H9 (cell line): ENCODE measurements at regions not wholly inside any gene's neighbourhood (a gene's known extent, or its start where the extent isn't known, plus 50 kb on each side); places are given as distances from the start of the nearest gene placed in this dataset.

Source experiments
- DNase-seq: peaks from one replicate; pipeline ENCODE4 v3.0.0-alpha.2; 2017
- H2AFZ ChIP-seq: one replicate; pipeline ENCODE4 v1.6.1; 2013; ENCODE audit warnings: mild to moderate bottlenecking, low read length, control low read depth, moderate library complexity
- H2AK5ac ChIP-seq: 2 replicates; pipeline ENCODE4 v1.6.1; 2013; ENCODE audit warnings: low read length, control low read depth, mixed read lengths; ENCODE audit not compliant: insufficient read length
- H2BK120ac ChIP-seq: one replicate; pipeline ENCODE4 v1.6.1; 2013; ENCODE audit warnings: low read depth, mild to moderate bottlenecking, low read length, control low read depth, inconsistent platforms; ENCODE audit not compliant: poor library complexity, severe bottlenecking
- H2BK12ac ChIP-seq: 2 replicates; pipeline ENCODE4 v1.6.1; 2013; ENCODE audit warnings: low read length, control low read depth, mixed read lengths, low read depth; ENCODE audit not compliant: insufficient read length
- H2BK15ac ChIP-seq: 2 replicates; pipeline ENCODE4 v1.6.1; 2013; ENCODE audit warnings: low read depth, low read length, control low read depth
- H2BK20ac ChIP-seq: one replicate; pipeline ENCODE4 v1.6.1; 2013; ENCODE audit warnings: low read depth, mild to moderate bottlenecking, low read length, control low read depth, inconsistent platforms; ENCODE audit not compliant: poor library complexity, severe bottlenecking
- H2BK5ac ChIP-seq: 2 replicates; pipeline ENCODE4 v1.6.1; 2013; ENCODE audit warnings: low read length, control low read depth, mixed read lengths; ENCODE audit not compliant: insufficient read length
- H3K14ac ChIP-seq: 2 replicates; pipeline ENCODE4 v1.6.1; 2013; ENCODE audit warnings: low read length, control low read depth; ENCODE audit not compliant: insufficient read depth
- H3K18ac ChIP-seq: 2 replicates; pipeline ENCODE4 v1.6.1; 2013; ENCODE audit warnings: low read depth, mild to moderate bottlenecking, mixed read lengths, low read length, control low read depth; ENCODE audit not compliant: insufficient read length
- H3K23ac ChIP-seq: 2 replicates; pipeline ENCODE4 v1.6.1; 2013; ENCODE audit warnings: low read length, control low read depth, mixed read lengths, low read depth; ENCODE audit not compliant: insufficient read length
- H3K23me2 ChIP-seq: 2 replicates; pipeline ENCODE4 v1.6.1; 2013; ENCODE audit warnings: low read depth, mild to moderate bottlenecking, mixed read lengths, low read length, control low read depth; ENCODE audit not compliant: insufficient read length, poor library complexity, severe bottlenecking
- H3K27ac ChIP-seq: 2 replicates; pipeline ENCODE4 v1.5.1; 2013; ENCODE audit warnings: low read length, control low read depth, mixed read lengths, low read depth; ENCODE audit not compliant: insufficient read length
- H3K27me3 ChIP-seq: 2 replicates; pipeline ENCODE4 v1.6.1; 2013; ENCODE audit warnings: low read length, control low read depth, inconsistent platforms; ENCODE audit not compliant: insufficient read depth
- H3K4ac ChIP-seq: 2 replicates; pipeline ENCODE4 v1.6.1; 2013; ENCODE audit warnings: low read depth, mild to moderate bottlenecking, control low read depth, inconsistent platforms, low read length, moderate library complexity
- H3K4me1 ChIP-seq: 2 replicates; pipeline ENCODE4 v1.6.1; 2013; ENCODE audit warnings: low read length, control low read depth, inconsistent platforms; ENCODE audit not compliant: insufficient read depth
- H3K4me2 ChIP-seq: 2 replicates; pipeline ENCODE4 v1.6.1; 2013; ENCODE audit warnings: low read length, control low read depth, mixed read lengths; ENCODE audit not compliant: insufficient read length, insufficient read depth
- H3K56ac ChIP-seq: 2 replicates; pipeline ENCODE4 v1.6.1; 2013; ENCODE audit warnings: low read depth, mild to moderate bottlenecking, mixed read lengths, low read length, control low read depth; ENCODE audit not compliant: insufficient read length
- H3K79me1 ChIP-seq: 2 replicates; pipeline ENCODE4 v1.6.1; 2013; ENCODE audit warnings: low read depth, mild to moderate bottlenecking, moderate library complexity, low read length, control low read depth, inconsistent platforms; ENCODE audit not compliant: insufficient read depth, poor library complexity, severe bottlenecking
- H3K79me2 ChIP-seq: 2 replicates; pipeline ENCODE4 v1.6.1; 2013; ENCODE audit warnings: low read length, control low read depth, inconsistent platforms; ENCODE audit not compliant: insufficient read depth
- H3K9ac ChIP-seq: 2 replicates; pipeline ENCODE4 v1.6.1; 2013; ENCODE audit warnings: low read length, control low read depth, mixed read lengths; ENCODE audit not compliant: insufficient read length; ENCODE audit errors: extremely low read depth
- H3K9me3 ChIP-seq: one replicate; pipeline ENCODE4 v1.6.1; 2013; ENCODE audit warnings: low read depth, low read length, inconsistent platforms; ENCODE audit not compliant: control insufficient read depth
- H3T11ph ChIP-seq: one replicate; pipeline ENCODE4 v1.6.1; 2013; ENCODE audit warnings: mild to moderate bottlenecking, low read length, control low read depth, inconsistent platforms
- H4K20me1 ChIP-seq: one replicate; pipeline ENCODE4 v1.6.1; 2013; ENCODE audit not compliant: control insufficient read depth, insufficient read length, insufficient read depth
- H4K5ac ChIP-seq: 2 replicates; pipeline ENCODE4 v1.6.1; 2013; ENCODE audit warnings: low read depth, mild to moderate bottlenecking, mixed read lengths, low read length, control low read depth; ENCODE audit not compliant: insufficient read length
- H4K8ac ChIP-seq: replicated peaks from 2 replicates; pipeline ENCODE4 v1.6.1; 2013; ENCODE audit warnings: low read length, control low read depth, mixed read lengths, low read depth; ENCODE audit not compliant: insufficient read length
- H4K91ac ChIP-seq: 2 replicates; pipeline ENCODE4 v1.6.1; 2013; ENCODE audit warnings: low read depth, mild to moderate bottlenecking, moderate library complexity, mixed read lengths, low read length, control low read depth; ENCODE audit not compliant: insufficient read length
- H3K27ac Mint-ChIP-seq, 3 experiments: 2 replicates in 2 of 3; 3 replicates in 1 of 3; pipeline ENCODE4 v1.8.0; 2020 to 2021; ENCODE audit warnings: mixed read lengths in 3 of 3, mild to moderate bottlenecking in 1 of 3, moderate library complexity in 1 of 3
- H3K27me3 Mint-ChIP-seq: 2 replicates; pipeline ENCODE4 v1.8.0; 2021; ENCODE audit warnings: low read depth, mild to moderate bottlenecking, moderate library complexity, mixed read lengths
- H3K36me3 Mint-ChIP-seq, 3 experiments: 2 replicates in 2 of 3; 3 replicates in 1 of 3; pipeline ENCODE4 v1.8.0; 2020 to 2021; ENCODE audit warnings: low read depth in 3 of 3, mixed read lengths in 3 of 3; ENCODE audit not compliant: insufficient read depth in 1 of 3
- H3K4me1 Mint-ChIP-seq, 2 experiments: 2 replicates each; pipeline ENCODE4 v1.8.0; 2020; ENCODE audit warnings: mixed read lengths in 2 of 2
- H3K4me3 Mint-ChIP-seq, 2 experiments: 2 replicates in 1 of 2; 3 replicates in 1 of 2; pipeline ENCODE4 v1.8.0; 2020 to 2021; ENCODE audit warnings: mild to moderate bottlenecking in 2 of 2, mixed read lengths in 2 of 2, moderate library complexity in 1 of 2
- H3K9me3 Mint-ChIP-seq, 2 experiments: 2 replicates in 1 of 2; 3 replicates in 1 of 2; pipeline ENCODE4 v1.8.0; 2020; ENCODE audit warnings: mild to moderate bottlenecking in 2 of 2, mixed read lengths in 2 of 2, moderate library complexity in 1 of 2
- WGBS: extraction: QIAGEN DNeasy Blood & Tissue Kit; methylation state at CpG from one replicate; pipeline ENCODE4 v1.1.7; 2013; ENCODE audit warnings: missing lambda C conversion rate, low lambda C conversion rate, mixed read lengths; ENCODE audit not compliant: insufficient read length; ENCODE audit errors: extremely low coverage; 5-methylcytosine and 5-hydroxymethylcytosine counted together
- TF ChIP-seq, protein P1 (sequence below): fragments of 200-600 bp; sonication (generic); conservative IDR thresholded peaks from 3 replicates; pipeline ENCODE4 v1.8.0; 2021; ENCODE audit warnings: antibody characterized with exemption, mild to moderate bottlenecking

DNA sequence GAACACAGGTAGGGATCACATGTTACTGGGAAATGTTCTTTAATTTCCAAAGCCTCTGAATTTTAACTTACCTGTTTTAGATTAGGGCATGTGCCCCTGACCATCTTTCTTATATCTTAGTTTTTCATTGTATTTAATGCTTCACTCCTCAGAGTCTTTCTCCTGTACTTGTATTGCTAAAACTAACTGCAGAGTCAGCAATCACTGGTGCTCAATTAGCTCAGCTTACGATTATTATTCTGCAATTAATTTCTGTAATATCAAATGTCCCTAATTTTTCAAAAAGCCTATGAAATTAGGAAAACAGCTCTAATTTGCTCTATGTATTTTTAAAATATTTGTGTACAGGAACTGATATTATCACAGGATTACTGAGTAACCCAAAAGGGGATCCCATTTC is 693.2 kb upstream of the SLC8A1 start:
- Histone ChIP-seq H3K14ac (no peak overlapping the region), H4K91ac (no peak overlapping the region), H3K56ac (no peak overlapping the region), H4K20me1 (no peaks in the 10 kb centered on the region), H2BK20ac (no peak overlapping the region), H3K4me2 (no peak overlapping the region), H2BK5ac (no peak overlapping the region), H3K4me1 (no peaks in the 10 kb centered on the region), H3K18ac (no peak overlapping the region), H3K4ac (no peak overlapping the region), H2BK120ac (no peak overlapping the region), H2BK12ac (no peak overlapping the region), H2AFZ (no peak overlapping the region), H3K27me3 (no peaks in the 10 kb centered on the region), H3K79me2 (no peaks in the 10 kb centered on the region), H3K23ac (no peak overlapping the region), H3K9me3 (no peaks in the 10 kb centered on the region), H2AK5ac (no peak overlapping the region), H3K9ac (no peak overlapping the region), H3K23me2 (no peaks in the 10 kb centered on the region), H4K8ac (no peak overlapping the region), H3T11ph (no peak overlapping the region), H4K5ac (no peak overlapping the region), H2BK15ac (no peak overlapping the region), H3K27ac (no peak overlapping the region), H3K79me1 (no peaks in the 10 kb centered on the region)
- Mint-ChIP-seq H3K4me3 (no peak overlapping the region), H3K9me3 (no peaks in the 10 kb centered on the region), H3K27ac (no peak overlapping the region), H3K27me3 (no peaks in the 10 kb centered on the region), H3K4me1 (no peaks in the 10 kb centered on the region), H3K36me3 (no peaks in the 10 kb centered on the region)
- TF ChIP-seq, protein P1, sequence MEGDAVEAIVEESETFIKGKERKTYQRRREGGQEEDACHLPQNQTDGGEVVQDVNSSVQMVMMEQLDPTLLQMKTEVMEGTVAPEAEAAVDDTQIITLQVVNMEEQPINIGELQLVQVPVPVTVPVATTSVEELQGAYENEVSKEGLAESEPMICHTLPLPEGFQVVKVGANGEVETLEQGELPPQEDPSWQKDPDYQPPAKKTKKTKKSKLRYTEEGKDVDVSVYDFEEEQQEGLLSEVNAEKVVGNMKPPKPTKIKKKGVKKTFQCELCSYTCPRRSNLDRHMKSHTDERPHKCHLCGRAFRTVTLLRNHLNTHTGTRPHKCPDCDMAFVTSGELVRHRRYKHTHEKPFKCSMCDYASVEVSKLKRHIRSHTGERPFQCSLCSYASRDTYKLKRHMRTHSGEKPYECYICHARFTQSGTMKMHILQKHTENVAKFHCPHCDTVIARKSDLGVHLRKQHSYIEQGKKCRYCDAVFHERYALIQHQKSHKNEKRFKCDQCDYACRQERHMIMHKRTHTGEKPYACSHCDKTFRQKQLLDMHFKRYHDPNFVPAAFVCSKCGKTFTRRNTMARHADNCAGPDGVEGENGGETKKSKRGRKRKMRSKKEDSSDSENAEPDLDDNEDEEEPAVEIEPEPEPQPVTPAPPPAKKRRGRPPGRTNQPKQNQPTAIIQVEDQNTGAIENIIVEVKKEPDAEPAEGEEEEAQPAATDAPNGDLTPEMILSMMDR: no peak
- DNase-seq: no peak
- no CpG with 5 or more reads among the region's 1 CpG for WGBS
